Osteocyte (in vitro differentiated cells): ENCODE measurements at regions not wholly inside any gene's neighbourhood (a gene's known extent, or its start where the extent isn't known, plus 50 kb on each side); places are given as distances from the start of the nearest gene placed in this dataset.

Source experiments
- DNase-seq: peaks from one replicate; pipeline ENCODE4 v3.0.0; 2021; ENCODE audit warnings: mixed read lengths; ENCODE audit not compliant: unreplicated experiment; ENCODE audit errors: extremely low spot score
- H3K27ac Mint-ChIP-seq: one replicate; pipeline ENCODE4 v1.8.0; 2021; ENCODE audit warnings: mild to moderate bottlenecking, mixed read lengths; ENCODE audit not compliant: unreplicated experiment
- H3K27me3 Mint-ChIP-seq: one replicate; pipeline ENCODE4 v1.8.0; 2021; ENCODE audit warnings: mixed read lengths; ENCODE audit not compliant: unreplicated experiment
- H3K36me3 Mint-ChIP-seq: one replicate; pipeline ENCODE4 v1.8.0; 2021; ENCODE audit warnings: mixed read lengths; ENCODE audit not compliant: unreplicated experiment
- H3K4me1 Mint-ChIP-seq: one replicate; pipeline ENCODE4 v1.8.0; 2021; ENCODE audit warnings: mixed read lengths; ENCODE audit not compliant: unreplicated experiment
- H3K4me3 Mint-ChIP-seq: one replicate; pipeline ENCODE4 v1.8.0; 2021; ENCODE audit warnings: mild to moderate bottlenecking, moderate library complexity, mixed read lengths; ENCODE audit not compliant: unreplicated experiment
- H3K9me3 Mint-ChIP-seq: one replicate; pipeline ENCODE4 v1.8.0; 2021; ENCODE audit warnings: mixed read lengths; ENCODE audit not compliant: unreplicated experiment
- TF ChIP-seq, protein P1 (sequence below): fragments of 200-600 bp; sonication (generic); IDR thresholded peaks from 2 replicates; pipeline ENCODE4 v1.5.0; 2021; ENCODE audit warnings: antibody characterized with exemption, mild to moderate bottlenecking, moderate library complexity

DNA sequence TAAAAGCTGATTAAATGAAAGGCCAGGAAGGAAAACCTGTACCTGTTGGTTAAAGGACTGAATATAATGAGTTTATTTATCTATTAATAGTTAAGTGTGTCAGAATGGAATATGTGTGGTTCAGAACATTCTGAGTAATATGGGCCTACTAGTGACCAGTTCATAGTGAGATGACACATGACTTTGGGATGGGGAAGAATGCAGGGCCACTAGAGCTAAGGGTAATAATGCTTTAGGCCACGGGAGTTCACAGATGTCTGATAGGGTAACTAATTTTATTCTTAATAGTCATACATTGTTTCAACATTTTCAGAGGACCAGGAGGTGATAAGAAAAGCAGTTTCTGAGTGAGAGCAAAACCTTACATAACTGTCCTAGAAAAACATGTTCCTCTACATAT lies 247.8 kb upstream of the OR4E1 start:
- no peaks in the 10 kb centered on the region for H3K4me1 Mint-ChIP-seq
- no peaks in the 10 kb centered on the region for H3K36me3 Mint-ChIP-seq
- H3K27ac Mint-ChIP-seq = no peak overlapping the region
- no peaks in the 10 kb centered on the region for H3K9me3 Mint-ChIP-seq
- H3K27me3 Mint-ChIP-seq = peaks cover 9% of the 10 kb centered on the region
- TF ChIP-seq, protein P1, sequence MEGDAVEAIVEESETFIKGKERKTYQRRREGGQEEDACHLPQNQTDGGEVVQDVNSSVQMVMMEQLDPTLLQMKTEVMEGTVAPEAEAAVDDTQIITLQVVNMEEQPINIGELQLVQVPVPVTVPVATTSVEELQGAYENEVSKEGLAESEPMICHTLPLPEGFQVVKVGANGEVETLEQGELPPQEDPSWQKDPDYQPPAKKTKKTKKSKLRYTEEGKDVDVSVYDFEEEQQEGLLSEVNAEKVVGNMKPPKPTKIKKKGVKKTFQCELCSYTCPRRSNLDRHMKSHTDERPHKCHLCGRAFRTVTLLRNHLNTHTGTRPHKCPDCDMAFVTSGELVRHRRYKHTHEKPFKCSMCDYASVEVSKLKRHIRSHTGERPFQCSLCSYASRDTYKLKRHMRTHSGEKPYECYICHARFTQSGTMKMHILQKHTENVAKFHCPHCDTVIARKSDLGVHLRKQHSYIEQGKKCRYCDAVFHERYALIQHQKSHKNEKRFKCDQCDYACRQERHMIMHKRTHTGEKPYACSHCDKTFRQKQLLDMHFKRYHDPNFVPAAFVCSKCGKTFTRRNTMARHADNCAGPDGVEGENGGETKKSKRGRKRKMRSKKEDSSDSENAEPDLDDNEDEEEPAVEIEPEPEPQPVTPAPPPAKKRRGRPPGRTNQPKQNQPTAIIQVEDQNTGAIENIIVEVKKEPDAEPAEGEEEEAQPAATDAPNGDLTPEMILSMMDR = no peak
- DNase-seq = no peak
- H3K4me3 Mint-ChIP-seq = no peak overlapping the region

DNA sequence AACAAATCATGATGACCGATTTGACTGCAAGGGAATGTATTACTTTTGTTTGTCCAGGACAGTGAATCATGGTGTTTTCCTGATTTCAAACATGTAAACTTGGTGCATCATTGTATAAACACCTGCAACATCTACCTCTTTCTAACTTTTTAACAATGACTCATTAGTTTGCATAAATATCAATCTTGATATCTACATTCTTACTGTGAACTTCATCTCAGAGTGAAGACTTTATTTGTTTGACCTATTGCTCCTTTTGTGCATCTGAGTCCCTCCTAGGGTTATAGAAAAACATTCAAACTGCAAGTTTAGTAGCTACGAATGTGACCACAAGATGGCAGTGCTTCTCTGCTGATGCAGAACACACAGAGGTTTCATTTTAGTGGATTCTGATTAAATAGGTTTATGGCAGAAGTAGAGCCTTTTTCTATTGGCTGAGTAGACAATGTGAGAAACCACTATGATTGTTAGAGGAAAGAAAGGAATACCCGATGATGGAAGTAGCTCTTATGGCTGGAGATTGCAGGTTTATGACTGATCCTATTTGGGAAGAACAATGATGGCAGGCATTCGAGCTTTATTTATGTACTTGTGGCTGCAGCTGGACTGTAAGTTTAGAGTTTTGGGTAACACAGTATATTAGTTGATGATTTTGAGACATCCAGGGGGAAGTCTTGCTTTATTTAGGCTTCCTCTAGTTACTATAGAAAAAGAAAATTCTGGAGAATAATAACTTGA lies 244.2 kb upstream of the OR4E1 start:
- Mint-ChIP-seq H3K9me3 (no peaks in the 10 kb centered on the region), H3K27me3 (peaks cover 12% of the 10 kb centered on the region), H3K27ac (no peak overlapping the region), H3K36me3 (no peaks in the 10 kb centered on the region), H3K4me1 (no peaks in the 10 kb centered on the region), H3K4me3 (no peak overlapping the region)
- DNase-seq = no peak
- TF ChIP-seq, protein P1 = peak; percentile 80

DNA sequence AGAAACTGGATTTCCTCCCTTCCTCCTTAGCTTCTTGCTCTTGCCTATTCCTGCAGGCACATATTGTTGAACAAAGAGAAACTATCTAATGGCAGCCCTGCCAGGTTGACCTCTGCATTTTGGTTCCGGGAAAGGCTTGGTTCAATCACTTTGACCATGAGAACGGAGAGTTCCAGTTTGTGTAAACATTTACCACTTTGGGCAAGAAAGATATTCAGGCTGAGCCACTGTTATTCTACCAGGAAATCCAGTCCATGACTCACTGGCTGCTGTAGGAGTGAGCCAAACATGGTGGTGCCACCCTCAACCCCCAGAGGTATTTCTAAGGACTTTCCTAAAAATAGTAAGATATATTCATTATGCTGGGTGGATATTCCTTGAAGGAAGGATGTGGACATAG lies 242.2 kb upstream of the OR4E1 start:
- Mint-ChIP-seq H3K4me3 (no peak overlapping the region), H3K9me3 (no peaks in the 10 kb centered on the region), H3K27me3 (peaks cover 14% of the 10 kb centered on the region), H3K36me3 (no peaks in the 10 kb centered on the region), H3K27ac (no peak overlapping the region), H3K4me1 (no peaks in the 10 kb centered on the region)
- DNase-seq = no peak
- TF ChIP-seq, protein P1 = no peak

DNA sequence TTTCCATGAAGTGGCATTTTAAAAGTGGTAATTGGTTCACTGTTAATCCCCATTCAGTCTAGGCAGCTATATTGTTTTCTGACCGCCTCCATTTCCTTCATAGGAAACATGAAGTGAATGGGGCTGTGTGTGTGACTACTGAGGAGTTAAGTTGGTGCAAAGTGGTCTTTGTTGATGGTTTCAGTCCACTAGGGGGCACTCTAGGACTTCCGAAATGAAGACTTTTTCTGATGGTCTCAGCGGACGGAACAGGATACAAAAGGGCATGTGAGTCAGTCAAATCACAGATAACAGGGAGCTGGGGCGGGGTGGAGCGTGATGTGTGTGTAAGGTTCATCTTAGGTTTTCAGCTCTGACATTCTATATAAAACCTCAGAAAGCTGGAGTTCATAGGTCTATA lies 240.1 kb upstream of the OR4E1 start:
- H3K4me3 Mint-ChIP-seq = no peak overlapping the region
- TF ChIP-seq, protein P1 = peak; percentile 42
- no peak for DNase-seq
- H3K36me3 Mint-ChIP-seq = no peaks in the 10 kb centered on the region
- peaks cover 15% of the 10 kb centered on the region for H3K27me3 Mint-ChIP-seq
- no peaks in the 10 kb centered on the region for H3K9me3 Mint-ChIP-seq
- no peak overlapping the region for H3K27ac Mint-ChIP-seq
- no peaks in the 10 kb centered on the region for H3K4me1 Mint-ChIP-seq

DNA sequence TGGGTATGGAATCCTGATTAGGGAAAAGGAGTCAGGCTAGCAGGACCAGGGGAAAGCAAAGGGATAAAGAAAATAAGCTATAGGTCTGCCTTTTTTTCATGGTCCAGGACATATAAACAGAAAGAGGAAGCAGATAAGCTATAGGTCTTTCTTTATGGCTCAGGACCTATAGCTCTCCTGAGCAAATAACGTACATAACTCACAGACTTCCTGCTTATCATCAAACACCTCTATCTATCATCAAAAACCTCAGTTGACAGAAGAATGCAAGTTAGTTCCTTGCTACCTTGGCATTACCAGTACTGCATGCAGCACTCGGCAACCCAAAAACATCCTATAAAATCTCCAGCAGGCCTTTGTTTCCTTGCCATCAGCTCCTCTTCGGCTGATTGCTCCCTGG lies 238.7 kb upstream of the OR4E1 start:
- Mint-ChIP-seq H3K4me3 (no peak overlapping the region), H3K4me1 (no peaks in the 10 kb centered on the region), H3K27ac (no peak overlapping the region), H3K9me3 (no peaks in the 10 kb centered on the region), H3K36me3 (no peaks in the 10 kb centered on the region), H3K27me3 (peaks cover 9% of the 10 kb centered on the region)
- DNase-seq = no peak
- TF ChIP-seq, protein P1 = no peak
